GM23338 (cell line): ENCODE measurements at regions not wholly inside any gene's neighbourhood (a gene's known extent, or its start where the extent isn't known, plus 50 kb on each side); places are given as distances from the start of the nearest gene placed in this dataset.

Source experiments
- CTCF ChIP-seq, 2 experiments: fragments of 200-600 bp in 1 of 2; sonication (generic) in 1 of 2; conservative IDR thresholded peaks; 2 replicates each; pipeline versions ENCODE4 v1.5.1 to v1.6.1; 2016 to 2017; ENCODE audit warnings: antibody characterized with exemption in 2 of 2, low read depth in 2 of 2, mild to moderate bottlenecking in 2 of 2, moderate library complexity in 1 of 2
- EZH2 ChIP-seq: fragments of 200-600 bp; sonication (generic); IDR thresholded peaks from one replicate; pipeline ENCODE4 v1.8.0; 2017; ENCODE audit warnings: antibody characterized with exemption, mild to moderate bottlenecking, low read depth; ENCODE audit not compliant: unreplicated experiment
- EZH2phosphoT487 ChIP-seq: fragments of 200-600 bp; sonication (generic); IDR thresholded peaks from one replicate; pipeline ENCODE4 v1.8.1; 2018; ENCODE audit warnings: antibody characterized with exemption; ENCODE audit not compliant: unreplicated experiment
- JUNB ChIP-seq: IDR thresholded peaks from one replicate; pipeline ENCODE4 v1.6.1; 2016; ENCODE audit warnings: antibody characterized with exemption; ENCODE audit not compliant: unreplicated experiment
- POLR2AphosphoS5 ChIP-seq: IDR thresholded peaks from 2 replicates; pipeline ENCODE4 v1.6.1; 2016; ENCODE audit warnings: antibody characterized with exemption, low read depth
- REST ChIP-seq: IDR thresholded peaks from one replicate; pipeline ENCODE4 v1.6.1; 2018; ENCODE audit warnings: antibody characterized with exemption; ENCODE audit not compliant: unreplicated experiment
- ZNF114 ChIP-seq: fragments of 250-450 bp; sonication (Bioruptor Pico); IDR thresholded peaks from 2 replicates; pipeline ENCODE4 v1.5.0; 2020; ENCODE audit warnings: mild to moderate bottlenecking, moderate library complexity
- ZNF462 ChIP-seq: fragments of 250-450 bp; sonication (Bioruptor Pico); IDR thresholded peaks from 2 replicates; pipeline ENCODE4 v1.5.0; 2020; ENCODE audit warnings: mild to moderate bottlenecking, moderate library complexity

GRCh38 chr4:89410687-89411086, 103.1 kb upstream of the GPRIN3 start:
- TF ChIP-seq CTCF (conservative IDR thresholded peaks at IDR 0.05; ENCODE audit: low read depth in 2 of 2) (no peak), JUNB (no peak), ZNF462 (CRISPR knock-in tag) (no peak), POLR2AphosphoS5 (no peak), ZNF114 (CRISPR knock-in tag) (no peak), EZH2 (no peak), EZH2phosphoT487 (no peak), REST (no peak)
